HG03280 (cell line): ENCODE measurements at regions not wholly inside any gene's neighbourhood (a gene's known extent, or its start where the extent isn't known, plus 50 kb on each side); places are given as distances from the start of the nearest gene placed in this dataset.
"Not testable (repeated sequence)": the region's sequence is repeated elsewhere in the genome, so short reads cannot be mapped to it uniquely, and the experiment has no call there.

Experiments used
- ATAC-seq: cut with Tn5 transposase; IDR thresholded peaks from one replicate; pipeline ENCODE4 v1.9.1; 2021; ENCODE audit warnings: mild to moderate bottlenecking, moderate library complexity; ENCODE audit not compliant: unreplicated experiment

GRCh38 chr9:62874745-62875599 is 1685.1 kb downstream of the SPATA31A7 start:
- ATAC-seq: not testable (repeated sequence)

DNA sequence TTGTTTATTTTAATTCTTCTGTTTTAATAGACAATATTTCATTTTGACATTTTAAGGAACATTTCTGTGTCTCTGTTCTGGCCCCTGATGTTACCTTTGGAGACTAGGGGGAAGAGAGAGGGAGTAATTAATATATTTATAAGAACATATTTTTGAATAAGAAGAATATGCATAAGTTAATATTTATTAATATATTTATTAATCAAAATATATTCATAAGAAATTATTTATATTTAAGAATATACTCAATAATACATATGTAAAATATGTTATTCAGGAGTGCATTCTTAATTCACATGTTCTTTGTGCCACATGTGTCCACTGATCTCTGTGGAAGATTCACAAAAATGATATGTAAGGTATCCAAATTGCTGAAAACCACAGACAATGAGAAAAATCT is 1687.7 kb downstream of the SPATA31A7 start:
- ATAC-seq: not testable (repeated sequence)

DNA sequence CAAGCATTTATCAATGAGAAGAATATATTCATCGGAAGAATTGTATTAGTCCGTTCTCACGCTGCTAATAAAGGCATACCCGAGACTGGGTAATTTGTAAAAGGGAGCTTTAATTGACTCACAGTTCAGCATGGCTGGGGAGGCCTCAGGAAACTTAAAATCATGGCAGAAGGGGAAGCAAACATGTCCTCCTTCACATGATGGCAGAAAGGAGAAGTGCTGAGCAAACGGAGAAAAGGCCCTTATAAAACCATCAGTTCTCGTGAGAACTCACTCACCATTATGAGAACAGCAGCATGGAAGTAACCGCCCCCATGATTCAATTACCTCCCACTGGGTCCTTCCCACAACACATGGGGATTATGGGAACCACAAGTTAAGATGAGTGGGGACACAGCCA is 1688.2 kb downstream of the SPATA31A7 start:
- not testable (repeated sequence) for ATAC-seq

DNA sequence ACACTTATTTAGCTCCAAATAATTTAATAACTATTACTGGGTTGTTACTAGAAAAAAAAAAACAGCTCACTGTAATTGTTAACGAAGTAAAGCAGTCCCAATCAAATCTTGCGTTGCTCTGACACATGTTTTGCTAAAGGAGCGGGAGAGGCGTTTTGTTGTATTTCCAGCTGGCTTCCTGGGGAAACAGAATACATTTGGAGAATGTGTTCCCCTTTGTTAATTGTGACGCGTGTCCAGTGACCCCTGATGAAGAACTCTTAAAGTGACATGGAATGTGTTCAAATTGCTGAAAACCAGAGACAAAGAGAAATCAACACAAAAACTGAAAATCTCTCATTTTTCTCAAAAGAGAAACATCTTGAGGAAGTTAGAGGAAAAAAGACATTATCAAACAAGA is 1690.6 kb downstream of the SPATA31A7 start:
- not testable (repeated sequence) for ATAC-seq

GRCh38 chr9:62880971-62881370 is 1691.1 kb downstream of the SPATA31A7 start:
- not testable (repeated sequence) for ATAC-seq

- not testable (repeated sequence) for ATAC-seq
Measured at GRCh38 chr9:62881811-62882210, 1692.0 kb downstream of the SPATA31A7 start.

GRCh38 chr9:62882717-62883116 is 1692.9 kb downstream of the SPATA31A7 start:
- ATAC-seq: not testable (repeated sequence)

GRCh38 chr9:62896692-62897091 is 1706.9 kb downstream of the SPATA31A7 start:
- ATAC-seq: not testable (repeated sequence)

- ATAC-seq: not testable (repeated sequence)
Measured at GRCh38 chr9:62897411-62898225, 1707.8 kb downstream of the SPATA31A7 start.

- not testable (repeated sequence) for ATAC-seq
Measured at GRCh38 chr9:62899666-62900065, 1709.8 kb downstream of the SPATA31A7 start.

- ATAC-seq: not testable (repeated sequence)
Measured at GRCh38 chr9:62904061-62904460, 1714.2 kb downstream of the SPATA31A7 start.

GRCh38 chr9:62905722-62906121 is 1715.9 kb downstream of the SPATA31A7 start:
- not testable (repeated sequence) for ATAC-seq

DNA sequence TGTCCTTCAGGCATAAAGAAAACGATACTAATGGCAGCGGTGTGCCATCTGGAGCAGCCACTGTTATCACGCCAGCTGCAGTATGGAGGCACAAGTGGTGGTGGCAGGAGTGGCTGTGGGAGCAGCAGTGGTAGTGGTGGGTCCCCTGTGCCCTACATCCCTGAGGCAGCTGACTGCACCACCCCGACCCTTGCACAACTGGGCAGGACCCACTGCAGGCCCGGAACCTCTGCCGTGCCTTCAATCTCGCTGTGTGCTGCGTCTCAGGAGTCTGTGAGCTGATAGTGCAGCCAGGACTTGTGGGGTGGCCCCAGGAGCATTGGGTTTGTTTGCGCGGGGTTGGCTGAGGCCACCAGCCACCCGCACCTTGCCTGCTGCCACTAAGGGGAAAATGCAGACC is 1718.0 kb downstream of the SPATA31A7 start:
- not testable (repeated sequence) for ATAC-seq

DNA sequence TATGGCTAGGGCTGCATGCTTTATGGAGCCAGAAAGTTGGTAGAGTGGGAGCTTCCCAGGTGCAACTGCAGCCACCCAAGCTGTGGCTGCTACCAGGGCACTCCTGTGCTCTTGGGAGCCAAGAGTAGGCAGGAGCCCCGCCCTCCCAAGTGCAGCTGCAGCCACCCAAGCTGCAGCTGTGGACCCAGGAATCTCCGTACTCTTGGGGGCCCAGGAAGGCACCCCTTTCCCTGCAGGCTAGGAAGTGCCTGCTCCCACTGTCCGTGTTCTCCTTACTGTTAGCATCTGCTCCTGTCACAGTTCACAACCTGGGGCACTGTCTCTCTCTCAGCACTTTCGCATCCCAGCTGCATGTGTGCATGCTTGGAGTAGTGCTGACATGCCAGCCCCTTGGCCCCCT is 1718.4 kb downstream of the SPATA31A7 start:
- not testable (repeated sequence) for ATAC-seq

DNA sequence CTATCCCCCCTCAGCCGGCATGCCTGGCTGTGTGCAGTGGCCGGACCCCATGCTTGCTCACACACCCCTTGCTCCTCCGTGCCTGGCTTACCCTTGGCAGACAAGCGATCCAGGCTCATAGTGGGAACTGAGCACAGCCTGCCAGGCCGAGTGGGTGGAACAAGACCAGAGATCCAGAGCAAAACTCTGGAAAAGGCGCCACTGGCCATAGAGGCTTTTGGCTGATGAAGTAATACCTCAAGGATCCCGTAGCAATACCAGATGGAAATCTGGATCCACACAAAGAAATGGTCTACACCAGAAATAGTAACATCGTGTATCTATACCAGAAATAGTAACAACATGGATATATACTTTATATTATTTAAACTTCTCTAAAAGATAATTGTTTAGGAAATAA is 1719.6 kb downstream of the SPATA31A7 start:
- not testable (repeated sequence) for ATAC-seq

DNA sequence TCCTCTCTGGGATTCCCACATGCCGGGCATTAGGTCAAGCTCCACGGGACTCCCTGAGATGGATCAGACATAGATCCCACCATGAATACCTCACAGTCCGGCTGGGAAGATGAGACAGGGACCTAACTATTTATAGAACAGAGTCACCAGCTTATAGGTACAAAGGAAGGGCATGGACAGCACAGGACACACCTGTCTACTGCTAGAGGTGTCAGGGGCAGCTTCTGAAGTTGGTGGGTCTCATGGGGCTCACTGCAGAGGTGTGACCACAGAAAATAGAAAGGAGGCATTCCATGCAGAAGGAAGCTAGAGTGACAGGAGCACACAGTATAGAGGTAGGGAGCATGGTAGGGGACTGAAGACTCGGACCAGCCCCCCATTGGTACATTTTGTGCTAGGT is 1722.4 kb downstream of the SPATA31A7 start:
- not testable (repeated sequence) for ATAC-seq

DNA sequence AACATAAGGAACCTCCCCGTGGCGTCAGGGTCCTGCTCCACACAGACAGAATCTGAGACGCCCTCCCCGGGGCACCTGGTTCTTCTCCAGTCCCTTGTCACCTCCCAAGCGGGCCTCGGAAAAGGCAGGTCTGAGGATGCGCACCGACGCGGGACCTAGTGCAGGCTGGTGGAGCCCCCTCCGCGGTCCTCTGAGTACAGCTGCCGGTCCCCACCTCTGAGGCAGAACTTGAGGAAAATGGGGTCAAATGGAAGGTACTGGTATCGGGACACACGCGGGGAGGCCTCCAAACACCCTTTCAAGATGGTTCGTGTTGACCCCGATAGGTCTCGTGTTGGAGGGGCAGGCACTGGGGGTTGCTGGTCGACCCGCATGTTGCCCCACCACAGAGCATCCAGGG is 1725.3 kb downstream of the SPATA31A7 start:
- not testable (repeated sequence) for ATAC-seq

DNA sequence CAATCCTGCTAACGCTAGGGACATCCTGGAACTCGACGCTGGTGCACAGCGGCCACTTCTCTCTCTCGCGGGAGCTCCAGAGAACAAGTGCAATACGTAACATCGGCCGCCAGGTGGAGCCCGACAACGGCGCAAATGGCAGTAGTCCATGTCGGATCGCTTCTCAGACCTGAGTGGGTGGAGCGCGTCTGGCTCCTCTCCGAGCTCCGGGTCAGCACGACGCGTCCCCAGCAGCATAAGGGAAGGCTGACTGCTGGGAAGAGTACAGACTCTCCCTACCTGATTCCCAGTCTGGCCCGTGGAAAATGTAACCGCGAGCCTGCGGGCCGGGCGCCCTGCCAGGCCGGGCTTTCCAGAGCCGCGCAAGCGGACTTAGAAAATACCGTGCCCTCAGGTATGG is 1725.8 kb downstream of the SPATA31A7 start:
- peak; percentile 100 for ATAC-seq

DNA sequence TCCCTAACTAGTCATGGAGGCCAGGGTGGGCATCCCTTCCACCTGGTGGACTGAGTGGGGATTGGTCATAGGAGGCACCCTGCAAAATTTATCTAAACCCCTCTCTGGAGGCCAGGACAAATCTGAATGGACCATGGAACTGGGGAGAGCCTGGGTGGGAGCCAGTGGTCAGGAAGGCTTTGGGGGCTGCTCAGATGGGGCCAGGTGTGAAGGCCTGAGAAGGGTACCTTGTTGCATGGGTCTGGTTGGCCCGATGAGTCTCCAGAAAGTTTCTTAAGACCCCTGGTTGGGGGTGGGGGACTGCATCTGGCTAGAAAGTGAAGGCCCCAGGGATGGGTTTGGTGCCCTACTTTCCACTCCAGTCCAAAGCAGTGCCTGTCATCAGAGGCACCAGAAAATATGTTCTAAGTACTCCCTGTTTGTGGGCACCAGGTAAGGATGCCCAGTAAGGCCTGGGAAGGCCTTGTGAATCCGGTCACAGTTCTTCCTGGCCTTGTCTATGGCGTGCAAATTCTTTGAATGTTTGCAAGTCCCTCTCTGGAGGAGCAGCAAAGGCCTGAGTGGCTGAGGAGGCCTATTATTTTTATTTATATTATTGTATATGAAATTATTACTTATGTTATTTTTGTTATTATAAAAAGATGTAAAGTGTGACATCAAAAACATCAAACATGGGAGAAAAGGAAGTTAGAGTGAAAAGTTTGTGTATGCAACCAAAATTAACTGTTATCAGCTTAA is 1729.0 kb downstream of the SPATA31A7 start:
- ATAC-seq: not testable (repeated sequence)

GRCh38 chr9:62931484-62931883 is 1741.6 kb downstream of the SPATA31A7 start:
- not testable (repeated sequence) for ATAC-seq

DNA sequence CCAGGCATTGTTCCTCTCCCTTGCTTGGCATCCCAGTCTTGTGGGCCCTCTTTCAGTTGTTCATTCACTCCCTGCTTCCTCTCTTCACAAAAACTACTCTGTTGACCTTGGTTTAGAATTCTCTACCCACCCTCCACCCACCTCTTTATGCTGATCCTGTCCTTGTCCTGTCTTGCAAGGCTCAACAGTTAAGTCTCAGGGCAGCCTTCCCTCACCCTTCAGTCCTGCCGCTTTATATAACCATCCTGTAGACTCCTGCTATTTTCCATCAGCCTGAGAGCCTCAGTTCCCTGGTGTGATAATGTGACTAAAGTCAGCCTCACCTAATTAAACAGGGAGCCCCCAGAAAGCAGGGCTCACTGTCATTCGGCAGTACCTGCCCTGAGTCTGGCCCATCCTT is 1763.0 kb downstream of the SPATA31A7 start:
- not testable (repeated sequence) for ATAC-seq
